OCI-LY7 (cell line): ENCODE measurements at regions not wholly inside any gene's neighbourhood (a gene's known extent, or its start where the extent isn't known, plus 50 kb on each side); places are given as distances from the start of the nearest gene placed in this dataset.

Experiments used
- BruUV-seq: library from RNA; stranded (reverse); fragments of 400-500 nt; replicated peaks from 2 replicates; lab custom pipeline; 2021; lab: Mats Ljungman, UMichigan
- CTCF ChIA-PET: fragments of 300-600 bp; sonication (Branson Sonifier 250); formaldehyde crosslinking; loops from one replicate; lab custom pipeline; 2022; ENCODE audit warnings: antibody characterized with exemption; ENCODE audit not compliant: unreplicated experiment; lab: Charles Lee
- POLR2A ChIA-PET: fragments of 300-600 bp; sonication (Branson Sonifier 250); formaldehyde crosslinking; loops from one replicate; lab custom pipeline; 2022; ENCODE audit warnings: antibody characterized with exemption; lab: Charles Lee
- DNase-seq: peaks from one replicate; pipeline ENCODE4 v3.0.0-alpha.2; 2015; ENCODE audit warnings: low spot score
- H2AFZ ChIP-seq: fragments of 200-600 bp; sonication (generic), shearing (Covaris generic); 2 replicates; pipeline ENCODE4 v1.6.1; 2014; ENCODE audit warnings: mild to moderate bottlenecking, antibody characterized with exemption, low read length, moderate library complexity
- H3K27ac ChIP-seq: fragments of 200-600 bp; sonication (generic); 2 replicates; pipeline ENCODE4 v1.5.1; 2014; ENCODE audit warnings: mixed run types, low read depth, mild to moderate bottlenecking, moderate library complexity, low read length, inconsistent platforms; ENCODE audit not compliant: poor library complexity, severe bottlenecking
- H3K36me3 ChIP-seq: fragments of 200-600 bp; sonication (generic); 2 replicates; pipeline ENCODE4 v1.6.1; 2014; ENCODE audit warnings: mild to moderate bottlenecking, antibody characterized with exemption, low read length, moderate library complexity, mixed read lengths; ENCODE audit not compliant: insufficient read depth
- H3K4me1 ChIP-seq: fragments of 200-600 bp; sonication (generic); 2 replicates; pipeline ENCODE4 v1.5.1; 2014; ENCODE audit warnings: mild to moderate bottlenecking, low read length; ENCODE audit not compliant: insufficient read depth, poor library complexity, severe bottlenecking
- H3K4me2 ChIP-seq: fragments of 200-600 bp; sonication (generic); 2 replicates; pipeline ENCODE4 v1.6.1; 2014; ENCODE audit warnings: mild to moderate bottlenecking, low read length
- H3K4me3 ChIP-seq: fragments of 200-600 bp; sonication (generic); 2 replicates; pipeline ENCODE4 v1.5.1; 2014; ENCODE audit warnings: mild to moderate bottlenecking, low read depth, low read length; ENCODE audit not compliant: poor library complexity, severe bottlenecking
- H3K79me2 ChIP-seq: fragments of 200-600 bp; sonication (generic); 2 replicates; pipeline ENCODE4 v1.6.1; 2016; ENCODE audit warnings: low read depth, mild to moderate bottlenecking, low read length, moderate library complexity, mixed read lengths; ENCODE audit not compliant: insufficient read depth
- H3K9me2 ChIP-seq: fragments of 200-600 bp; sonication (generic); 2 replicates; pipeline ENCODE4 v1.6.1; 2016; ENCODE audit warnings: mild to moderate bottlenecking, low read length, mixed read lengths; ENCODE audit not compliant: insufficient read depth
- H3K9me3 ChIP-seq: fragments of 200-600 bp; sonication (generic); 2 replicates; pipeline ENCODE4 v1.6.1; 2014; ENCODE audit warnings: mild to moderate bottlenecking, mixed run types, low read length, mixed read lengths
- H4K20me1 ChIP-seq: fragments of 200-600 bp; sonication (generic); 2 replicates; pipeline ENCODE4 v1.6.1; 2014; ENCODE audit warnings: mild to moderate bottlenecking, antibody characterized with exemption, low read length, moderate library complexity, mixed read lengths; ENCODE audit not compliant: insufficient read depth
- CTCF ChIP-seq: fragments of 200-600 bp; sonication (generic); conservative IDR thresholded peaks from 2 replicates; pipeline ENCODE4 v1.5.1; 2014; ENCODE audit warnings: mild to moderate bottlenecking, antibody characterized with exemption, low read length, moderate library complexity, mixed read lengths
- EZH2phosphoT487 ChIP-seq: fragments of 200-600 bp; sonication (generic); IDR thresholded peaks from 2 replicates; pipeline ENCODE4 v1.6.1; 2018; ENCODE audit warnings: low read depth, borderline replicate concordance, mild to moderate bottlenecking, mixed run types, antibody characterized with exemption, low read length, moderate library complexity, mixed read lengths
- intact Hi-C: fragments of 100-400 bp; cut with micrococcal nuclease; formaldehyde crosslinking; loops from one replicate; pipeline ENCODE4 v1.10.0; 2022; ENCODE audit not compliant: unreplicated experiment

DNA sequence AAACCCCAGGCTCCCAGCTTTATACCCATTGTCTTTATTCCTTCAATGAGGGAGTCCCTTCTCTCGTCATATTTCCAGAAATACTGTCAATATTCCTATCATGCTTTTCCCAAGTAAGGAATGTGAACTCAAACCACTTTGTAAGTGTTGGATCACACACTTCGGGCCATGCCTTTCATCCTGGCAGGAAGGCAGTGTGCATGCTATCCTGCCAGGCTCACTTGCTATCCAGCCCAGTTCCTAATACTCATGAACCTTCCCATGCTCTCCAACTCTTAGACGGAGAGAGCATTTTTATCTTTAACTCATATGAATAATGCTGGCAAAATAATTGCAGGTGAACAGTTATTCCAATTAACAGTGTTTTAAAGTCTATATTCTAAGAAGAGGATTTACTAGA, 639.9 kb upstream of the ACO1 start:
- no peak overlapping the region for H2AFZ ChIP-seq
- intact Hi-C loops, result no loop called here
- TF ChIP-seq CTCF (no peak), EZH2phosphoT487 (no peak)
- POLR2A ChIA-PET, result no interaction called here
- CTCF ChIA-PET, result no interaction called here
- no peak for DNase-seq
- H3K27ac ChIP-seq, result no peak overlapping the region
- no peaks in the 10 kb centered on the region for H3K79me2 ChIP-seq
- BruUV-seq, result no TSS peak
- H3K36me3 ChIP-seq, result no peaks in the 10 kb centered on the region
- no peaks in the 10 kb centered on the region for H3K4me1 ChIP-seq
- no peaks in the 10 kb centered on the region for H3K9me3 ChIP-seq
- H3K4me2 ChIP-seq, result no peak overlapping the region
- H4K20me1 ChIP-seq, result no peaks in the 10 kb centered on the region
- H3K9me2 ChIP-seq, result no peaks in the 10 kb centered on the region
- H3K4me3 ChIP-seq, result no peak overlapping the region

- Histone ChIP-seq H3K9me2 (no peaks in the 10 kb centered on the region), H3K4me2 (no peak overlapping the region), H3K36me3 (no peaks in the 10 kb centered on the region), H4K20me1 (no peaks in the 10 kb centered on the region), H3K4me1 (no peaks in the 10 kb centered on the region), H3K9me3 (no peaks in the 10 kb centered on the region), H3K27ac (no peak overlapping the region), H3K79me2 (no peaks in the 10 kb centered on the region), H3K4me3 (no peak overlapping the region), H2AFZ (no peak overlapping the region)
- BruUV-seq, result no TSS peak
- no peak for DNase-seq
- CTCF ChIA-PET, result no interaction called here
- intact Hi-C loops, result no loop called here
- POLR2A ChIA-PET, result no interaction called here
- TF ChIP-seq EZH2phosphoT487 (no peak), CTCF (no peak)
These were observed 639.0 kb upstream of the ACO1 start for GRCh38 chr9:31745468-31745867.

DNA sequence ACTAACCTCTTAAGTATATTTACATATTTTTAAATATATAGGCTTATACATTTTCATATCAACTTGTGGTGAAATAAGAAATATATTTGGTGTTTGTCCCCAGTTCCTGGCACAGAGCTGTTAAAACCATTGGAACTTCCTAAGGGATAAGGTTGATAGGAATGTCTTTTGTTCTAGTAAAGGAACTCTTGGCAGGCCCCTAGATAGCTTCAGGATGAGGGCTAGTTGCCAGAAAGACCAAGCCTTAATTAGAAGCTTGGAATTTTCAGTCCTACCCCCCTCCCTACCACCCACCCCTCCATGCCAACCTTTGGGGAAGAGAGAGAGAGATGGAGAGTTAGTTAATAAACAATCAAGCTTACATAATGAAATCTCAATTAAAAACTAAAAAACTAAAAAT, 638.6 kb upstream of the ACO1 start:
- H4K20me1 ChIP-seq, result no peaks in the 10 kb centered on the region
- no peak overlapping the region for H3K27ac ChIP-seq
- H3K4me3 ChIP-seq, result no peak overlapping the region
- no peaks in the 10 kb centered on the region for H3K4me1 ChIP-seq
- no peak for TF ChIP-seq EZH2phosphoT487
- no peak for TF ChIP-seq CTCF
- H3K36me3 ChIP-seq, result no peaks in the 10 kb centered on the region
- no peak for DNase-seq
- CTCF ChIA-PET, result no interaction called here
- BruUV-seq, result no TSS peak
- H3K9me3 ChIP-seq, result no peaks in the 10 kb centered on the region
- no peaks in the 10 kb centered on the region for H3K79me2 ChIP-seq
- H3K9me2 ChIP-seq, result no peaks in the 10 kb centered on the region
- no peak overlapping the region for H2AFZ ChIP-seq
- H3K4me2 ChIP-seq, result no peak overlapping the region
- intact Hi-C loops, result no loop called here
- POLR2A ChIA-PET, result no interaction called here
